ENCODE measurements at regions not wholly inside any gene's neighbourhood (a gene's known extent, or its start where the extent isn't known, plus 50 kb on each side); places are given as distances from the start of the nearest gene placed in this dataset.

DNA sequence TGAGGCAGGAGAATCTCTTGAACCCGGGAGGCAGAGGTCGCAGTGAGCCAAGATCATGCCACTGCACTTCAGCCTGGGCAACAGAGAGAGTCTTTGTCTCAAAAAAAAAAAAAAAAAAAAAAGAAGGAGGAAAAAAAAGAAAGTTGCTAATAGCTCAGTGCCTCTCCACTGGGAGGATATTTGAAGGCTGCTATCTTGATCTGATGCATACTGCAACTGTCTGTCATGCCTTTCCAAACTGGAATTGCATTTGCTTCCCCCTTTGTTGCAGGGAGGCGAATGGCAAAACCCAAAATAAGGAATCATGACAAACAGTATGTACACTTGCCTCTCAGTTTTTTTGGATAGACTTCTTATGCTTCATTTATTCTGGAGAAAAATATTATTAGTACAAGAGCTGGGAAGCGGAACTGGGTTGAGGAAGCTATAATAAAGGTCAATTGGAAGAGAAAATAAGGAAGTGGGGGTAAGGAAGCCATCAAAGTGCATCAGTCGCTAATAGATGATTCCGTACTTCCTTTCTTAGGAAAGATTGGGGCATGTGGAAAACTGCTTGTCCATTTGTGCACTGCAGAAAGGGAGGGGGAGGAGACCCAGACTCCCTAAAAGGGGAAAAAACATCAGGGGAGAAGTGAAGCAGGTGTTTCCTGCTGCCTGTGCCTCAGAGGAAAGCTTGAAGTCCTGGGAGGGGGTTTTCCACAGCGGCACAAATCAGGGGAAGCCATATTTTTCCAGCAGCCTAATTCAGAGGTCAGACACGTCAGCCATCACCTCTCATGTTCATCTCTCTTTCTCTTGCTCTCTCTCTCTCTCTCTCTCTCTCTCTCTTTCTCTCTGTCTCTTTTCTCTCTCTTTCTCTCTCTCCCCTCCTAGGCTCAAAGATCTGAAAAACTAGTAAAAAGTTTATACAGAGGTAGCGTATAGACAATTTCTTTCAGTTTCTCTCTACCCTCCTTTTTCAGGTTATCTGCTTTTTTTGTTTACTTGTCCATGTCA lies 301.4 kb upstream of the TNP1 start:
- Histone ChIP-seq H3K9me3 (ENCODE audit: control insufficient read depth in 5 of 5, low read length in 5 of 5) (no peaks in the 10 kb centered on the region), H3K4me3 (ENCODE audit: low read depth in 1 of 5, low read length in 5 of 5) (no peak overlapping the region), H3K36me3 (ENCODE audit: control insufficient read depth in 5 of 5, insufficient read depth in 5 of 5, low read length in 5 of 5) (no peaks in the 10 kb centered on the region), H3K4me1 (ENCODE audit: control insufficient read depth in 5 of 5, insufficient read depth in 5 of 5, low read length in 5 of 5) (peaks cover 0 to 10% (median 2%) of the 10 kb centered on the region in 5 donors), H3K27me3 (ENCODE audit: control insufficient read depth in 5 of 5, insufficient read depth in 4 of 5, low read length in 5 of 5) (peaks cover 0 to 4% (median 0%) of the 10 kb centered on the region in 5 donors), H3K9ac (ENCODE audit: low read length in 5 of 5) (no peak overlapping the region), H3K27ac (ENCODE audit: low read depth, low read length) (no peak overlapping the region)

- peaks cover 0 to 4% (median 3%) of the 10 kb centered on the region in 5 donors for H3K27me3 ChIP-seq (ENCODE audit: control insufficient read depth in 5 of 5, insufficient read depth in 4 of 5, low read length in 5 of 5)
- no peak overlapping the region for H3K9ac ChIP-seq (ENCODE audit: low read length in 5 of 5)
- H3K9me3 ChIP-seq (ENCODE audit: control insufficient read depth in 5 of 5, low read length in 5 of 5) = no peaks in the 10 kb centered on the region
- no peak overlapping the region for H3K4me3 ChIP-seq (ENCODE audit: low read depth in 1 of 5, low read length in 5 of 5)
- H3K27ac ChIP-seq (ENCODE audit: low read depth, low read length) = no peak overlapping the region
- peaks cover 0 to 10% (median 2%) of the 10 kb centered on the region in 5 donors for H3K4me1 ChIP-seq (ENCODE audit: control insufficient read depth in 5 of 5, insufficient read depth in 5 of 5, low read length in 5 of 5)
- no peaks in the 10 kb centered on the region for H3K36me3 ChIP-seq (ENCODE audit: control insufficient read depth in 5 of 5, insufficient read depth in 5 of 5, low read length in 5 of 5)
Measured at GRCh38 chr2:217160103-217160743, 300.4 kb upstream of the TNP1 start.

GRCh38 chr2:217158928-217159327 lies 299.1 kb upstream of the TNP1 start:
- Histone ChIP-seq H3K9me3 (ENCODE audit: control insufficient read depth in 5 of 5, low read length in 5 of 5) (no peaks in the 10 kb centered on the region), H3K27me3 (ENCODE audit: control insufficient read depth in 5 of 5, insufficient read depth in 4 of 5, low read length in 5 of 5) (peaks cover 0 to 4% (median 3%) of the 10 kb centered on the region in 5 donors), H3K36me3 (ENCODE audit: control insufficient read depth in 5 of 5, insufficient read depth in 5 of 5, low read length in 5 of 5) (no peaks in the 10 kb centered on the region), H3K4me3 (ENCODE audit: low read depth in 1 of 5, low read length in 5 of 5) (no peak overlapping the region), H3K27ac (ENCODE audit: low read depth, low read length) (no peak overlapping the region), H3K4me1 (ENCODE audit: control insufficient read depth in 5 of 5, insufficient read depth in 5 of 5, low read length in 5 of 5) (peaks cover 0 to 10% (median 2%) of the 10 kb centered on the region in 5 donors), H3K9ac (ENCODE audit: low read length in 5 of 5) (no peak overlapping the region)

DNA sequence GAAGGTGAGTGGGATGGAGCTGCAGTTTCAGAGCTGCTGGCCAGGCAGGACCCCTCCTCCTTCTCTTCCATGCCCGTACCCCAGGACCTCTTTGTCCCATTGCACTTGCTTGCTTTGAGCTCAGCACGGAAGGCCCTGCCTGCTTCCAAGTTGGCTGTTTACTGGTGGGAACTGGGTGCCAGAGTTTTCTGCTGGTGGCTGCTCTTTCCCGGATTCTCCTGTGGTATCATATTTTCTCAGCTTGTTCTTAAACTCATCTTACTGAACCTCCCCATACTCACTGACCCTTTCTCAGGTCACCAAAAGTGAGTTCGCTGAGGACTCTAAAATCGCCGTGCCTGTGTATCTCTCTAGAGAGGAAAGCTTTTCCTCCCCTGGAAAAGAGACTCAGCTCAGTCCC lies 297.7 kb upstream of the TNP1 start:
- Histone ChIP-seq H3K36me3 (ENCODE audit: control insufficient read depth in 5 of 5, insufficient read depth in 5 of 5, low read length in 5 of 5) (no peaks in the 10 kb centered on the region), H3K9ac (ENCODE audit: low read length in 5 of 5) (no peak overlapping the region), H3K9me3 (ENCODE audit: control insufficient read depth in 5 of 5, low read length in 5 of 5) (no peaks in the 10 kb centered on the region), H3K4me3 (ENCODE audit: low read depth in 1 of 5, low read length in 5 of 5) (no peak overlapping the region), H3K27me3 (ENCODE audit: control insufficient read depth in 5 of 5, insufficient read depth in 4 of 5, low read length in 5 of 5) (peaks cover 0 to 4% (median 3%) of the 10 kb centered on the region in 5 donors), H3K4me1 (ENCODE audit: control insufficient read depth in 5 of 5, insufficient read depth in 5 of 5, low read length in 5 of 5) (peaks cover 0 to 10% (median 2%) of the 10 kb centered on the region in 5 donors), H3K27ac (ENCODE audit: low read depth, low read length) (no peak overlapping the region)

GRCh38 chr2:217156801-217157200 lies 296.9 kb upstream of the TNP1 start:
- H3K27ac ChIP-seq (ENCODE audit: low read depth, low read length) = no peak overlapping the region
- H3K9me3 ChIP-seq (ENCODE audit: control insufficient read depth in 5 of 5, low read length in 5 of 5) = no peaks in the 10 kb centered on the region
- no peak overlapping the region for H3K9ac ChIP-seq (ENCODE audit: low read length in 5 of 5)
- peaks cover 0 to 4% (median 3%) of the 10 kb centered on the region in 5 donors for H3K27me3 ChIP-seq (ENCODE audit: control insufficient read depth in 5 of 5, insufficient read depth in 4 of 5, low read length in 5 of 5)
- no peak overlapping the region for H3K4me3 ChIP-seq (ENCODE audit: low read depth in 1 of 5, low read length in 5 of 5)
- peaks cover 0 to 10% (median 2%) of the 10 kb centered on the region in 5 donors for H3K4me1 ChIP-seq (ENCODE audit: control insufficient read depth in 5 of 5, insufficient read depth in 5 of 5, low read length in 5 of 5)
- H3K36me3 ChIP-seq (ENCODE audit: control insufficient read depth in 5 of 5, insufficient read depth in 5 of 5, low read length in 5 of 5) = no peaks in the 10 kb centered on the region

DNA sequence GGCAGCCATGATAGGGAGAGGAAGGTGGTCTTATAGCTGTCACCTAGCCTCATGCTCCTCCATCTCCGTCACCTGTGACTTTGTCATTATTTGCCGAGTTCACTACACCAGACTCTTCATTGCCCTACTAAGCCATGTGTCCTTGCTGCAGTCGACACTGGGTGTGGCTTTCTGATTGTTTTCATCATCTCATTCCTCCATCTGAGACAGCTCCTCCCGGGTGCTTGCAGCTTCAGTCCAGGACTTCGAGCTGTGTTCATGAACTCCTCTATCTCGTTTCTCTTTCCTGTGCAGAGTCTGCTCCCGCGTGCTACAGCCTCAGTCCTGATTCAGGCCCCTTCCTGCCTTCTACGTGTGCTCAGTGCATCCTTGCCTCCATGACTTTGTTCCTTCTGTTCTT lies 295.1 kb upstream of the TNP1 start:
- Histone ChIP-seq H3K9ac (ENCODE audit: low read length in 5 of 5) (no peak overlapping the region), H3K27ac (ENCODE audit: low read depth, low read length) (no peak overlapping the region), H3K27me3 (ENCODE audit: control insufficient read depth in 5 of 5, insufficient read depth in 4 of 5, low read length in 5 of 5) (peaks cover 0 to 4% (median 3%) of the 10 kb centered on the region in 5 donors), H3K4me1 (ENCODE audit: control insufficient read depth in 5 of 5, insufficient read depth in 5 of 5, low read length in 5 of 5) (peaks cover 0 to 4% (median 3%) of the 10 kb centered on the region in 5 donors), H3K9me3 (ENCODE audit: control insufficient read depth in 5 of 5, low read length in 5 of 5) (no peaks in the 10 kb centered on the region), H3K36me3 (ENCODE audit: control insufficient read depth in 5 of 5, insufficient read depth in 5 of 5, low read length in 5 of 5) (no peaks in the 10 kb centered on the region), H3K4me3 (ENCODE audit: low read depth in 1 of 5, low read length in 5 of 5) (no peak overlapping the region)

DNA sequence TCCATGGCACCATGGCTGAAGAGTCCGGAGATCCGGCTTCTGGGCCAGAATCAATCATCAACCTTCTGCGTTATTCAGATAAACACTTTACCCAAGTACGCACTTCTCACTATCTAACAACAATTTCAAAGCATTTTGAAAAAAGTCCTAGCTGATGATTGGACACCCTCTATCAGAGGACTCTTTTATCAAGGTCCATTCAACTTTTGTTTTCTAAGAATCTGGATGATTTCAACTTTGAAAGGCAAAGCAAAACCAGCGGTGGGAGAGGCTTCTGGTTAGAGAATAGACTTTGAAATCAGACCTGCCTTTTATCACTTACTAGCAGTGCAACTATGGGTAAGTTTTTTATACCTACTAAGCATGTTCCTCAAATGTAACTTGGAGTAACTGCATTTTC lies 293.6 kb upstream of the TNP1 start:
- Histone ChIP-seq H3K4me1 (ENCODE audit: control insufficient read depth in 5 of 5, insufficient read depth in 5 of 5, low read length in 5 of 5) (peaks cover 0 to 4% (median 3%) of the 10 kb centered on the region in 5 donors), H3K4me3 (ENCODE audit: low read depth in 1 of 5, low read length in 5 of 5) (no peak overlapping the region), H3K27ac (ENCODE audit: low read depth, low read length) (no peak overlapping the region), H3K9ac (ENCODE audit: low read length in 5 of 5) (no peak overlapping the region), H3K36me3 (ENCODE audit: control insufficient read depth in 5 of 5, insufficient read depth in 5 of 5, low read length in 5 of 5) (no peaks in the 10 kb centered on the region), H3K9me3 (ENCODE audit: control insufficient read depth in 5 of 5, low read length in 5 of 5) (no peaks in the 10 kb centered on the region), H3K27me3 (ENCODE audit: control insufficient read depth in 5 of 5, insufficient read depth in 4 of 5, low read length in 5 of 5) (peaks cover 0 to 4% (median 3%) of the 10 kb centered on the region in 5 donors)

DNA sequence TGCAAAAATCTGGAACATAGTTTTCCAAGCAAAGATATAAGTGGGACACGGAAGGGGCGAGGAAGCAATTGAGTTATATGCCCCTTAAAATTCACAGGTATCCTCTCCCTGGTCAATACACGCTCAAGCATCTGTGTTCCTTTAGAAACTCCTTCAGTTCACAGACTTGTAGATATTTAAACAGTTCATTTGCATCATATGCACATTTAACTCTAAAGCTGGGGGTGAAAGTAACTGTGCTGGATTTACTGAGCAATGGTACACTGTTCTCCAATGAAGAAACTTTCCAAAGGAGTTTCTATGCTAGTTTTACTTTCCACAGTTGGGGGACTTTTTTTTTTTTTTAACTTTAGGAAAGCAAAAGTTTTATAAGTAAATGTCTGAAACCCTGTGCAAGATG lies 293.0 kb upstream of the TNP1 start:
- H3K27me3 ChIP-seq (ENCODE audit: control insufficient read depth in 5 of 5, insufficient read depth in 4 of 5, low read length in 5 of 5) = peaks cover 0 to 4% (median 3%) of the 10 kb centered on the region in 5 donors
- H3K36me3 ChIP-seq (ENCODE audit: control insufficient read depth in 5 of 5, insufficient read depth in 5 of 5, low read length in 5 of 5) = no peaks in the 10 kb centered on the region
- peaks cover 0 to 4% (median 3%) of the 10 kb centered on the region in 5 donors for H3K4me1 ChIP-seq (ENCODE audit: control insufficient read depth in 5 of 5, insufficient read depth in 5 of 5, low read length in 5 of 5)
- no peak overlapping the region for H3K9ac ChIP-seq (ENCODE audit: low read length in 5 of 5)
- H3K9me3 ChIP-seq (ENCODE audit: control insufficient read depth in 5 of 5, low read length in 5 of 5) = no peaks in the 10 kb centered on the region
- no peak overlapping the region for H3K27ac ChIP-seq (ENCODE audit: low read depth, low read length)
- H3K4me3 ChIP-seq (ENCODE audit: low read depth in 1 of 5, low read length in 5 of 5) = no peak overlapping the region

DNA sequence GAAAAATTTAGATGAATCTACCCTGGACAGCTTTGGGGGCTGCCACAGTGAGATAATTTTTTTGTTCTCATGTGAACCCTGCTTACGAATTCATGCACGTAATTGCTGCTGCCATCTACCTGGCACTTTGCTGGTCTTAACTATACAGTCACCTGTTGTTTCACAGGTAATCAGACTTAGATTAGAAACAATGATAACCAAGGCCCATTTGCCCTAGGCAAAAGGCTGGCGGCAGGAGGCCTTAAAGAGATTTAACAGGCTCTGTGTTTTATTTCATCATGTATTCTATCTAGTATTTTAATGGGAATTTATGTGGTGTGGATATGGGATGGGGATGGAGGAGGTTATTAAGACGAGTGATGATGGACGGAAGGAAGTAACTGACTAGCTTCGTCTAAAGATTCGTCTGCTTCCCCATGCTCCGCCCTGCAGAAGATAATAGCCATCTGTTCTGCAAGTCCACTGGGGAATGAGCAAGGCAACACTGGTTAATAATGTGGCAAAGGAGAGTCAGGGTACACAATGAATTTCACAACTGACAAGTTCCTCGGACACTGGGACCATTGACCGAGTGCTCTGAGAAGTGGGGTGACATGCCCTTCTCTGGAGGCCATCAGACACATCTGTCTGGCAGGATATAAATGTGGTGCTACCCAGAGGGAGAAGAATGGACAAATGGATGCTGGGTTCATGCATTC lies 291.8 kb upstream of the TNP1 start:
- Histone ChIP-seq H3K4me1 (ENCODE audit: control insufficient read depth in 5 of 5, insufficient read depth in 5 of 5, low read length in 5 of 5) (peaks cover 0 to 4% (median 3%) of the 10 kb centered on the region in 5 donors), H3K4me3 (ENCODE audit: low read depth in 1 of 5, low read length in 5 of 5) (no peak overlapping the region), H3K36me3 (ENCODE audit: control insufficient read depth in 5 of 5, insufficient read depth in 5 of 5, low read length in 5 of 5) (no peaks in the 10 kb centered on the region), H3K27ac (ENCODE audit: low read depth, low read length) (no peak overlapping the region), H3K9me3 (ENCODE audit: control insufficient read depth in 5 of 5, low read length in 5 of 5) (no peaks in the 10 kb centered on the region), H3K9ac (ENCODE audit: low read length in 5 of 5) (no peak overlapping the region), H3K27me3 (ENCODE audit: control insufficient read depth in 5 of 5, insufficient read depth in 4 of 5, low read length in 5 of 5) (peaks cover 0 to 4% (median 0%) of the 10 kb centered on the region in 5 donors)
